ENCODE measurements at regions not wholly inside any gene's neighbourhood (a gene's known extent, or its start where the extent isn't known, plus 50 kb on each side); places are given as distances from the start of the nearest gene placed in this dataset.

GRCh38 chr1:199009447-199009846 lies 370.6 kb downstream of the PTPRC start:
- TF ChIP-seq CTCF (IDR thresholded peaks at IDR 0.05 in 4 of 5, conservative IDR thresholded peaks at IDR 0.05 in 1 of 5) (no peak), POLR2A (IDR thresholded peaks at IDR 0.05) (no peak)

All from gastrocnemius medialis (tissue), 4 donors.